ENCODE measurements at regions not wholly inside any gene's neighbourhood (a gene's known extent, or its start where the extent isn't known, plus 50 kb on each side); places are given as distances from the start of the nearest gene placed in this dataset.

DNA sequence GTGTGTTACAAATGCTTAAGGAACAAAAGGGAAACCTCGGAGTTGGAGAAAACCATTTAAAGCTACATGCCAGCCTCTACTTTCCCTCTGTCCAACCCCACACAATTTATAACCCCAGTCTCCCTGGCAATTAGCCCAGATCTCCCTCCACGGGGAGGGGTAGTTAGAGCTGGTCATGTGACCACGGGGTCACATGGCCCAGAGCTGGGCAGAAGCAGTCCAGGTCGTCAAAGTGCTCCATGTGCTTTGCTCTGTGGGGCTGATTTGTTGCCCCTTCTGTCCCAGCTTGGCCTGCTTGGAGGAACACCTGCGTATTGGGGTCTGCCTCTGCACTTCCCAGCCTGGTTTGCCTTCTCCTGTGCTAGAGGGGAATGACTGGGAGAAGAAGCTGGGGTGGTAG, 219.1 kb downstream of the RBM19 start:
- no peak for TF ChIP-seq POLR2A (IDR thresholded peaks at IDR 0.05)
- TF ChIP-seq, protein P1, sequence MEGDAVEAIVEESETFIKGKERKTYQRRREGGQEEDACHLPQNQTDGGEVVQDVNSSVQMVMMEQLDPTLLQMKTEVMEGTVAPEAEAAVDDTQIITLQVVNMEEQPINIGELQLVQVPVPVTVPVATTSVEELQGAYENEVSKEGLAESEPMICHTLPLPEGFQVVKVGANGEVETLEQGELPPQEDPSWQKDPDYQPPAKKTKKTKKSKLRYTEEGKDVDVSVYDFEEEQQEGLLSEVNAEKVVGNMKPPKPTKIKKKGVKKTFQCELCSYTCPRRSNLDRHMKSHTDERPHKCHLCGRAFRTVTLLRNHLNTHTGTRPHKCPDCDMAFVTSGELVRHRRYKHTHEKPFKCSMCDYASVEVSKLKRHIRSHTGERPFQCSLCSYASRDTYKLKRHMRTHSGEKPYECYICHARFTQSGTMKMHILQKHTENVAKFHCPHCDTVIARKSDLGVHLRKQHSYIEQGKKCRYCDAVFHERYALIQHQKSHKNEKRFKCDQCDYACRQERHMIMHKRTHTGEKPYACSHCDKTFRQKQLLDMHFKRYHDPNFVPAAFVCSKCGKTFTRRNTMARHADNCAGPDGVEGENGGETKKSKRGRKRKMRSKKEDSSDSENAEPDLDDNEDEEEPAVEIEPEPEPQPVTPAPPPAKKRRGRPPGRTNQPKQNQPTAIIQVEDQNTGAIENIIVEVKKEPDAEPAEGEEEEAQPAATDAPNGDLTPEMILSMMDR (IDR thresholded peaks at IDR 0.05): no peak
